K562 (cell line): ENCODE measurements at regions not wholly inside any gene's neighbourhood (a gene's known extent, or its start where the extent isn't known, plus 50 kb on each side); places are given as distances from the start of the nearest gene placed in this dataset.

Experiments
- CBX8 ChIP-seq: fragments of 200-600 bp; sonication (generic); IDR thresholded peaks from 2 replicates; pipeline ENCODE4 v1.6.1; 2012; ENCODE audit warnings: borderline replicate concordance, mixed run types, low read depth, mild to moderate bottlenecking, moderate library complexity, mixed read lengths, low read length, control low read depth, inconsistent platforms; ENCODE audit not compliant: poor library complexity, severe bottlenecking; ENCODE audit errors: extremely low read depth
- CHAMP1 ChIP-seq: fragments of 450-650 bp; IDR thresholded peaks from 2 replicates; pipeline ENCODE4 v1.6.1; 2016; ENCODE audit warnings: mild to moderate bottlenecking
- KAT7 ChIP-seq: sonication (generic); formaldehyde crosslinking; IDR thresholded peaks from 2 replicates; pipeline ENCODE4 v1.8.0; 2022; ENCODE audit warnings: missing genetic modification reagents, mild to moderate bottlenecking, borderline replicate concordance
- TF ChIP-seq, protein P1 (sequence below): sonication (generic); formaldehyde crosslinking; IDR thresholded peaks from 2 replicates; pipeline ENCODE4 v1.8.1; 2023; ENCODE audit warnings: mild to moderate bottlenecking, missing genetic modification reagents

DNA sequence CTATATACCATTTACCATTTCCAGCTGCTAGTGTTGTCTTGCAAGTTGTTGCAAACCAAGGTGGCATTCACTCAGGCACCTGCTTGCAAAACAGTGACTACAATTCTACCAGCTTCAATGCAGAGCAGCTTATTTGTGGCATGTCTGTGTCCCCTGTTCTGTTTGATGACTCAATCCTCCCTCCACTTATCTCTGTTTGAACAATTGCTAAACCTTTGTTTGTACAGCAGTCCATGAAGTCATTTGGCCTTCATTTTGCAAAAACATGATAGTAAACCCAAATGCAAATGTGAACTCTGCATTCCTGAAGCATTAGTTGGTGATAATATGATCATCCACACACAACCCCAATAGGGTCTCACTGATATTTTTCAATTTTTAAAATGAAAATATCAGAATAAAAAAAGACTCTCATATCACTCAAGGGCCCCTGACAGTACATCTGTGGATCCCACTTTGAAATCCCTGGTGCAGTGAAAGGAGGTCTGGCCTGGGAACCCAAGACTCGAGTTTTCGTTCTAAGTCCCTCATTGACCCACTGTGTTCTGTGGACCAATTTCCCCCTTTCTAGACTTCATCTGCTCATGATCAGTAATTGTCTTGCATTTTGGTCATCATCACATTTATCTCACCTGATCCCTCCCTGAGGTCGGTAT lies 425.4 kb downstream of the RPS24 start (continued):
- no peak for TF ChIP-seq CHAMP1
- TF ChIP-seq, protein P1, sequence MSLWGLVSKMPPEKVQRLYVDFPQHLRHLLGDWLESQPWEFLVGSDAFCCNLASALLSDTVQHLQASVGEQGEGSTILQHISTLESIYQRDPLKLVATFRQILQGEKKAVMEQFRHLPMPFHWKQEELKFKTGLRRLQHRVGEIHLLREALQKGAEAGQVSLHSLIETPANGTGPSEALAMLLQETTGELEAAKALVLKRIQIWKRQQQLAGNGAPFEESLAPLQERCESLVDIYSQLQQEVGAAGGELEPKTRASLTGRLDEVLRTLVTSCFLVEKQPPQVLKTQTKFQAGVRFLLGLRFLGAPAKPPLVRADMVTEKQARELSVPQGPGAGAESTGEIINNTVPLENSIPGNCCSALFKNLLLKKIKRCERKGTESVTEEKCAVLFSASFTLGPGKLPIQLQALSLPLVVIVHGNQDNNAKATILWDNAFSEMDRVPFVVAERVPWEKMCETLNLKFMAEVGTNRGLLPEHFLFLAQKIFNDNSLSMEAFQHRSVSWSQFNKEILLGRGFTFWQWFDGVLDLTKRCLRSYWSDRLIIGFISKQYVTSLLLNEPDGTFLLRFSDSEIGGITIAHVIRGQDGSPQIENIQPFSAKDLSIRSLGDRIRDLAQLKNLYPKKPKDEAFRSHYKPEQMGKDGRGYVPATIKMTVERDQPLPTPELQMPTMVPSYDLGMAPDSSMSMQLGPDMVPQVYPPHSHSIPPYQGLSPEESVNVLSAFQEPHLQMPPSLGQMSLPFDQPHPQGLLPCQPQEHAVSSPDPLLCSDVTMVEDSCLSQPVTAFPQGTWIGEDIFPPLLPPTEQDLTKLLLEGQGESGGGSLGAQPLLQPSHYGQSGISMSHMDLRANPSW (CRISPR knock-in tag): no peak
- TF ChIP-seq KAT7 (CRISPR knock-in tag): no peak
- no peak for TF ChIP-seq CBX8
